Subcutaneous abdominal adipose tissue (tissue), 5 donors: ENCODE measurements at regions not wholly inside any gene's neighbourhood (a gene's known extent, or its start where the extent isn't known, plus 50 kb on each side); places are given as distances from the start of the nearest gene placed in this dataset.
"Not testable (repeated sequence)": the region's sequence is repeated elsewhere in the genome, so short reads cannot be mapped to it uniquely, and the experiment has no call there.

ENCODE experiments used
- H3K27ac ChIP-seq: one replicate; pipeline ENCODE4 v1.7.0; 2013; ENCODE audit warnings: low read depth, mild to moderate bottlenecking, inconsistent platforms, low read length, moderate library complexity
- H3K27me3 ChIP-seq, 5 donors: one replicate each; pipeline ENCODE4 v1.7.0; 2013; ENCODE audit warnings: low read length in 5 of 5, inconsistent platforms in 1 of 5; ENCODE audit not compliant: control insufficient read depth in 5 of 5, insufficient read depth in 4 of 5
- H3K36me3 ChIP-seq, 5 donors: one replicate each; pipeline ENCODE4 v1.7.0; 2013; ENCODE audit warnings: low read length in 5 of 5; ENCODE audit not compliant: control insufficient read depth in 5 of 5, insufficient read depth in 5 of 5
- H3K4me1 ChIP-seq, 5 donors: one replicate each; pipeline ENCODE4 v1.7.0; 2013; ENCODE audit warnings: low read length in 5 of 5, mild to moderate bottlenecking in 3 of 5, moderate library complexity in 1 of 5; ENCODE audit not compliant: control insufficient read depth in 5 of 5, insufficient read depth in 5 of 5
- H3K4me3 ChIP-seq, 5 donors: one replicate each; pipeline ENCODE4 v1.7.0; 2013; ENCODE audit warnings: low read length in 5 of 5, low read depth in 1 of 5
- H3K9ac ChIP-seq, 5 donors: one replicate each; pipeline ENCODE4 v1.7.0; 2013; ENCODE audit warnings: low read length in 5 of 5, mild to moderate bottlenecking in 4 of 5, moderate library complexity in 3 of 5
- H3K9me3 ChIP-seq, 5 donors: one replicate each; pipeline ENCODE4 v1.7.0; 2013; ENCODE audit warnings: low read length in 5 of 5; ENCODE audit not compliant: control insufficient read depth in 5 of 5
- donor health status: healthy.
- donor health status: healthy.
- donor health status: healthy.
- donor health status: healthy.
- donor health status: healthy.

- not testable (repeated sequence) for H3K27ac ChIP-seq, H3K36me3 ChIP-seq
Observed at GRCh38 chr1:206256935-206257334, 53.6 kb downstream of the SRGAP2 start.

GRCh38 chr1:206261473-206261872 is 58.1 kb downstream of the SRGAP2 start:
- not testable (repeated sequence) for H3K36me3 ChIP-seq, H3K4me1 ChIP-seq, H3K4me3 ChIP-seq, H3K27ac ChIP-seq, H3K9me3 ChIP-seq, H3K27me3 ChIP-seq, H3K9ac ChIP-seq

More at GRCh38 chr1:206256935-206257334, 53.6 kb downstream of the SRGAP2 start:
- not testable (repeated sequence) for H3K4me3 ChIP-seq, H3K27me3 ChIP-seq, H3K4me1 ChIP-seq, H3K9me3 ChIP-seq, H3K9ac ChIP-seq

GRCh38 chr1:206262424-206262823 is 59.1 kb downstream of the SRGAP2 start:
- not testable (repeated sequence) for H3K27me3 ChIP-seq, H3K4me3 ChIP-seq, H3K9ac ChIP-seq, H3K27ac ChIP-seq, H3K9me3 ChIP-seq, H3K36me3 ChIP-seq, H3K4me1 ChIP-seq

GRCh38 chr1:206264916-206265315 is 61.6 kb downstream of the SRGAP2 start:
- not testable (repeated sequence) for H3K36me3 ChIP-seq, H3K9ac ChIP-seq, H3K4me1 ChIP-seq, H3K27ac ChIP-seq, H3K9me3 ChIP-seq, H3K27me3 ChIP-seq, H3K4me3 ChIP-seq

GRCh38 chr1:206271153-206271552 is 67.8 kb downstream of the SRGAP2 start:
- H3K4me1 ChIP-seq, H3K27me3 ChIP-seq, H3K27ac ChIP-seq, H3K9ac ChIP-seq, H3K36me3 ChIP-seq, H3K9me3 ChIP-seq, H3K4me3 ChIP-seq: not testable (repeated sequence)

GRCh38 chr1:206273104-206273503 is 69.8 kb downstream of the SRGAP2 start:
- not testable (repeated sequence) for H3K36me3 ChIP-seq, H3K4me3 ChIP-seq, H3K4me1 ChIP-seq, H3K9ac ChIP-seq, H3K27me3 ChIP-seq, H3K9me3 ChIP-seq, H3K27ac ChIP-seq

GRCh38 chr1:206276143-206276542 is 72.8 kb downstream of the SRGAP2 start:
- H3K27me3 ChIP-seq, H3K4me3 ChIP-seq, H3K36me3 ChIP-seq, H3K9ac ChIP-seq, H3K27ac ChIP-seq, H3K9me3 ChIP-seq, H3K4me1 ChIP-seq: not testable (repeated sequence)

GRCh38 chr1:206278683-206279082 is 75.3 kb downstream of the SRGAP2 start:
- H3K27ac ChIP-seq, H3K9me3 ChIP-seq, H3K27me3 ChIP-seq, H3K36me3 ChIP-seq, H3K4me1 ChIP-seq, H3K4me3 ChIP-seq, H3K9ac ChIP-seq: not testable (repeated sequence)

GRCh38 chr1:206280683-206281082 is 77.3 kb downstream of the SRGAP2 start:
- not testable (repeated sequence) for H3K4me1 ChIP-seq, H3K9me3 ChIP-seq, H3K9ac ChIP-seq, H3K4me3 ChIP-seq, H3K27me3 ChIP-seq, H3K27ac ChIP-seq, H3K36me3 ChIP-seq

GRCh38 chr1:206281912-206282654 is 78.7 kb downstream of the SRGAP2 start:
- H3K9me3 ChIP-seq, H3K4me1 ChIP-seq, H3K36me3 ChIP-seq, H3K27me3 ChIP-seq, H3K4me3 ChIP-seq, H3K27ac ChIP-seq, H3K9ac ChIP-seq: not testable (repeated sequence)
